BLaER1 (cell line): ENCODE measurements at regions not wholly inside any gene's neighbourhood (a gene's known extent, or its start where the extent isn't known, plus 50 kb on each side); places are given as distances from the start of the nearest gene placed in this dataset.

Experiments used
- H3K27ac ChIP-seq: shearing (Covaris generic); formaldehyde crosslinking; 2 replicates; pipeline ENCODE4 v1.8.1; 2022
- H3K27me3 ChIP-seq: shearing (Covaris generic); formaldehyde crosslinking; 2 replicates; pipeline ENCODE4 v1.8.1; 2022
- H3K36me3 ChIP-seq: shearing (Covaris generic); formaldehyde crosslinking; 2 replicates; pipeline ENCODE4 v1.8.1; 2022
- H3K4me1 ChIP-seq: shearing (Covaris generic); formaldehyde crosslinking; 2 replicates; pipeline ENCODE4 v1.8.1; 2022
- H3K4me2 ChIP-seq: shearing (Covaris generic); formaldehyde crosslinking; 2 replicates; pipeline ENCODE4 v1.8.1; 2022
- H3K4me3 ChIP-seq: shearing (Covaris generic); formaldehyde crosslinking; 2 replicates; pipeline ENCODE4 v1.8.1; 2022
- H3K9ac ChIP-seq: shearing (Covaris generic); formaldehyde crosslinking; 2 replicates; pipeline ENCODE4 v1.8.1; 2022
- H3K9me3 ChIP-seq: shearing (Covaris generic); formaldehyde crosslinking; 2 replicates; pipeline ENCODE4 v1.8.1; 2022
- H4K20me1 ChIP-seq: shearing (Covaris generic); formaldehyde crosslinking; 2 replicates; pipeline ENCODE4 v1.8.1; 2022
- Cebpa-rat ChIP-seq: shearing (Covaris generic); IDR thresholded peaks from 2 replicates; pipeline ENCODE4 v1.8.1; 2022

DNA sequence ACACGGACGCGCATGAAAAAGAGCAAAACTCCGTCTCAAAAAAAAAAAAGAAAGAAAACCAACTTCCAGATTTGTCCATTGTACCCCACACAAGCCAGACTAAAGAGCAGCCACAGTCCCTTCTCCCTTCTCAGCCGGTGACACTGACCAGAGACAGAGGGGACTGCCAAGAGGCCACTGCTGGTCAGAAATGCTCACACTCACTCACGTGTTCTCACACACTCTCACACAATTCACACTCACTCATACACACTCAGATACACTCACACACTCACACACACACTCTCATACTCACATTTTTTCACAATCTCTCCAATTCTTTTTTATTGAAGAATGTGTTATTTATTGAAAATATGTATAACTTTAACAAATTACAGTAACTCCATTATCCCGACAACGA is 90.8 kb upstream of the RAB4A start:
- Histone ChIP-seq H3K9ac (no peak overlapping the region), H3K9me3 (no peaks in the 10 kb centered on the region), H3K4me3 (no peak overlapping the region), H3K4me2 (no peak overlapping the region), H3K4me1 (no peaks in the 10 kb centered on the region), H3K36me3 (no peaks in the 10 kb centered on the region), H4K20me1 (no peaks in the 10 kb centered on the region), H3K27ac (no peak overlapping the region), H3K27me3 (no peaks in the 10 kb centered on the region)
- TF ChIP-seq Cebpa-rat, result no peak

DNA sequence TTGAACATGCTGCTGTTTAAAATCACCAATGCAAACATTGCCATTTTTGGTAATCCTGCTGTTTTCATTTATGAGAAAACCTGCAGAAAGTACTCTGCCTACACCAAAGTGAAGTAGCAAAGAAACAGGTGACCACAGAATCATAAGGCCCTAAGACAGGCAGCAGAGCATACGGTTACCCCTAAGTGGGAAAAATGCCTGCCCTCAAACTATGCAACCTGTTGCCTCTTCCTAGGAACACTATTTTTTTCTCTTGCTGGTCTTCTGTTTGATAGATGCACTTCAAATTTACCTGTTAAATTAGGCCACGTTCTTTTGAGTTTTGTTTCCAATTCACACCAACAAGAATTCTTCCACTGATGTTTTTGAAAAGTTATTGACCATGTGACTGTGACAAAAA is 89.5 kb upstream of the RAB4A start:
- no peak for TF ChIP-seq Cebpa-rat
- no peaks in the 10 kb centered on the region for H3K9me3 ChIP-seq
- no peaks in the 10 kb centered on the region for H3K4me1 ChIP-seq
- no peak overlapping the region for H3K9ac ChIP-seq
- no peaks in the 10 kb centered on the region for H4K20me1 ChIP-seq
- H3K27me3 ChIP-seq, result no peaks in the 10 kb centered on the region
- no peaks in the 10 kb centered on the region for H3K36me3 ChIP-seq
- H3K4me3 ChIP-seq, result no peak overlapping the region
- no peak overlapping the region for H3K4me2 ChIP-seq
- no peak overlapping the region for H3K27ac ChIP-seq

DNA sequence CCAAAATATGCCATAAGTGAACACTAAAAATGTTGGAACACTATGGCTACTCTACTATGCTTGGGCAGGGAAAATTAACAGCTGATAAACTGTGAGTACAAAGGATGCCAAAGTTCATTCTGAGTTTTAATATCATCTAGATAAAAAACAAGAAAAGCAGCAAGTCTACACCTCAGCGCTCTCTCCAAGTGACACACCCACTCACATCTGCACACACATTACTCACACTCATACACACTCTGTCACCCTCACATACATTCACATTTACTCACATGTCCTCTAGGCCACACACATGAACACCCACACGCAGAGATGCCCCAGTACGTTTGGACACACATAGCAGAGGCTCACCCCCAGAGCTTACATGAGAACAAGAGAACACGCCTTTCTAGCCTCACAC is 87.3 kb upstream of the RAB4A start:
- no peak for TF ChIP-seq Cebpa-rat
- Histone ChIP-seq H3K36me3 (no peaks in the 10 kb centered on the region), H3K4me1 (no peaks in the 10 kb centered on the region), H3K27me3 (no peaks in the 10 kb centered on the region), H4K20me1 (no peaks in the 10 kb centered on the region), H3K9ac (no peak overlapping the region), H3K27ac (no peak overlapping the region), H3K9me3 (no peaks in the 10 kb centered on the region), H3K4me3 (no peak overlapping the region), H3K4me2 (no peak overlapping the region)

DNA sequence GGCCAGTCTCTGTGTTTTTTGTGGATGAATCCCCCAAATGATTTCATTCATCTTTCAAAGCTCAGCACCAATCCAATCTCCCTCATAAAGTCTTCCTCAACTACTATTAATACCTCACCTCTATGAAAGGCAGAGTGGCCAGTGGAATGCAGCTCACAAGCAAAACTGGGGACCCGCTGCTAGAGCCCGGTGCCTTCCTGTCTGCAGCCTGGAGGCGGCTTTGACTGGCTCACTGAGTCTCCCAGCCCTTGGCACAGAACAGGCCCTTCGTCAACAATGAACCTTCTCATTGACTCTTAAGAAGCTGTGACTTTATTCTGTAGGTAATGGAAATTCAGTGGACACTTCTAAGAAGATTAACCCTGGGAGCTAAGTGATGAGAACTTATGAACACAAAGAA is 86.8 kb upstream of the RAB4A start:
- H3K27me3 ChIP-seq, result no peaks in the 10 kb centered on the region
- no peaks in the 10 kb centered on the region for H4K20me1 ChIP-seq
- H3K4me3 ChIP-seq, result no peak overlapping the region
- no peaks in the 10 kb centered on the region for H3K4me1 ChIP-seq
- H3K36me3 ChIP-seq, result no peaks in the 10 kb centered on the region
- no peak for TF ChIP-seq Cebpa-rat
- no peak overlapping the region for H3K27ac ChIP-seq
- no peaks in the 10 kb centered on the region for H3K9me3 ChIP-seq
- H3K9ac ChIP-seq, result no peak overlapping the region
- no peak overlapping the region for H3K4me2 ChIP-seq

DNA sequence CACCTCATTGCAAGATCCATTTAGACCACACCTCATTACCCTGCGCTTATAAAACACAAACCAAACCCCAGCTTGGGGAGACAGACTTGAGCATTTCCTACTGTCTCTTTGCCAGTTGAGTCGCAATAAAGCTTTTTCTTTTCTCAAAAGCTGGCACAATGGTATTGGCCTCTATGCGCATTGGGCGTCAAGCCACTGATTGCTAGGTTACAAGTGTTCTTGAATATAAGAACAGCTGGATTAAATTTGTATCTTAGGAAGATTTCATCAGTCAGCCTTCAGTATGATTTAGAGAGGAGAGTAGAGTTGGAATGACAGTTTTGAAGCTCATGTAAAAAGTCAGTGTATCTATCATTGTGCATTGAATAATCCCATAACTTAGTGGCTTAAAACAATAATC is 84.9 kb upstream of the RAB4A start:
- Histone ChIP-seq H3K4me1 (no peaks in the 10 kb centered on the region), H3K27me3 (no peaks in the 10 kb centered on the region), H3K9me3 (no peaks in the 10 kb centered on the region), H3K4me3 (no peak overlapping the region), H3K36me3 (no peaks in the 10 kb centered on the region), H3K9ac (no peak overlapping the region), H3K4me2 (no peak overlapping the region), H3K27ac (no peak overlapping the region), H4K20me1 (no peaks in the 10 kb centered on the region)
- TF ChIP-seq Cebpa-rat, result no peak

DNA sequence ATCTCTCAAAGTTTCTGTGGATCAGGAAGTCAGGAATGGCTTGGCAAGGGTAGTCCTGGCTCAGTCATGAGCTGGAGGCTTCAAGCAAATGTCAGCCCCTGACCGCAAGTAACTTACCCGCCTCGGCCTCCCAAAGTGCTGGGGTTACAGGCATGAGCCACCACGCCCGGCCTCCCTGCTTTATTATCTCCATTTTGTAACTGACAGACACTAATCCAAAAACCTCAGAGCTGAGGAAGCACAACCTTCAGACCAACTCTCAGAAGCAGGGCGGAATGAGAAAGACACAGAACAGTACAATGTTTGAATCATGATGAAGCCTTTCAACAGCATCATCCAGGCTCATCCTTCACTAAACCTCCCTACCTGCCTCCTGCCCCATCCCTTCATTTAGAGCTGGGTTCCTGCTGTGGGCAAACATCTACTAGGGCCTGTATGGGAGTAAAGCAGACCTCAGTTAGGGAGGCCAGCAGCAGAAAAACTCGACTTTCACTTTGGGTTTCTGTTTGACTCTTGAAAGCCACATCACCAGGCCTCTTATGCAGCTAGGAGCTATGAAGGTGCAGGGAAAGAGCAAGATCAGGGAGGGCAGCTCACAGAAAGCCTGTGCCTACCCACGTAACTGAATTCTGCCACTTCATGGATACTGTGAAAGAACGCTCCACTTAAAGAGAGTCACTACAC is 84.4 kb upstream of the RAB4A start:
- Histone ChIP-seq H3K4me2 (no peak overlapping the region), H3K36me3 (no peaks in the 10 kb centered on the region), H3K27me3 (no peaks in the 10 kb centered on the region), H3K4me1 (no peaks in the 10 kb centered on the region), H4K20me1 (no peaks in the 10 kb centered on the region), H3K27ac (no peak overlapping the region), H3K9ac (no peak overlapping the region), H3K4me3 (no peak overlapping the region), H3K9me3 (no peaks in the 10 kb centered on the region)
- TF ChIP-seq Cebpa-rat, result no peak

DNA sequence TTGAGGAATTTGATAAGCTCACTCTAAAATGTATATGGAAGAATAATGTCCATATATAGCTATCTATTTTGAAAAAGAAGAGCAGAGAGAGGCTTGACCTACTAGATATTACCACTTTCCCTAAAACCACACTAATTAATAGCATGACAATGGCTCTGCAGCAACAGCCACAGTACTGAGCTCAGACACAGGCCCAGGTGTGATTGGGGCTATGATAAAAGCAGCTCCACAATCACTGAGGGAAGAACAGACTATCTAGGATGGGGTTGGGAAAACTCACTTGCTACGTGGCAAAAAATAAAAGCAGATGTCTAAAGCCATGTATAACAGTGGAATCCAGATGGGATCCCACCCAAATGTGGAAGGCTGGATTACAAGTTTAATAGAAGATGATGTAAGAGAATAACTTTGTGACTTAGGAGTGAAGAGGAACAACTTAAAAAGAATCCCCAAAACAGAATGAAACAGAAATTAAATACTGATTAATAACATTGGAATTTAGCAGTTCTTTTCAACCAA is 80.8 kb upstream of the RAB4A start:
- H3K4me2 ChIP-seq, result no peak overlapping the region
- no peaks in the 10 kb centered on the region for H3K36me3 ChIP-seq
- TF ChIP-seq Cebpa-rat, result no peak
- H3K27me3 ChIP-seq, result no peaks in the 10 kb centered on the region
- no peak overlapping the region for H3K27ac ChIP-seq
- H3K4me1 ChIP-seq, result no peaks in the 10 kb centered on the region
- H3K9me3 ChIP-seq, result no peaks in the 10 kb centered on the region
- H3K9ac ChIP-seq, result no peak overlapping the region
- no peak overlapping the region for H3K4me3 ChIP-seq
- H4K20me1 ChIP-seq, result no peaks in the 10 kb centered on the region

DNA sequence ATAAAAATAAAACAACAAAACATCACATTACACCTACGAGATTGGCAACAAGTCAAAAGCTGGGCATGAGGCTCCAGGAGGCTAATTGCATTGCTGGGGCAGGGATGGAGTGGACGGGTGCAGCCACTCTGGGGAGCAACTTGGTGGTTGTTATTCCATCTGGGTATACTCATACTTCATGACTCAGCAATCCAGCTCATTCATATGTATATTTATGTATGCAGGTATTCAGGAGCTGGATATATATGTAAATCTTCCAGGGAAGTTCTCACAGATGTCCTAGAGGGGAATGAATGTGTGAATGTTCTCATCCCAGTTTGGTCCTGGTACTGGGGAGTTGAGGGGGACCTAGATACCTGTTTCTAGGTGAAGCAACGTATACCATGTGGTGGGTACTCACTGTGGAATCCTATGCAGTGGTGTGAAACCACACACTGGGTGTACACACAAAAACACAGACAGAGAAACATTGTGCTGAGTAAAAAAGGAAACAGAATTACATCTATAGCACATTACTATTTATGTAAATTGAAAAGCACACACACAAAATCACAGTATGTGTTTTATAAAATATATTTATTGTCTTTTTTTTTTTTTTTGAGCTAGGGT is 79.7 kb upstream of the RAB4A start:
- no peaks in the 10 kb centered on the region for H3K4me1 ChIP-seq
- TF ChIP-seq Cebpa-rat, result no peak
- H3K9ac ChIP-seq, result no peak overlapping the region
- H3K27me3 ChIP-seq, result no peaks in the 10 kb centered on the region
- no peak overlapping the region for H3K4me3 ChIP-seq
- no peak overlapping the region for H3K4me2 ChIP-seq
- H3K9me3 ChIP-seq, result no peaks in the 10 kb centered on the region
- no peaks in the 10 kb centered on the region for H4K20me1 ChIP-seq
- no peak overlapping the region for H3K27ac ChIP-seq
- H3K36me3 ChIP-seq, result no peaks in the 10 kb centered on the region

DNA sequence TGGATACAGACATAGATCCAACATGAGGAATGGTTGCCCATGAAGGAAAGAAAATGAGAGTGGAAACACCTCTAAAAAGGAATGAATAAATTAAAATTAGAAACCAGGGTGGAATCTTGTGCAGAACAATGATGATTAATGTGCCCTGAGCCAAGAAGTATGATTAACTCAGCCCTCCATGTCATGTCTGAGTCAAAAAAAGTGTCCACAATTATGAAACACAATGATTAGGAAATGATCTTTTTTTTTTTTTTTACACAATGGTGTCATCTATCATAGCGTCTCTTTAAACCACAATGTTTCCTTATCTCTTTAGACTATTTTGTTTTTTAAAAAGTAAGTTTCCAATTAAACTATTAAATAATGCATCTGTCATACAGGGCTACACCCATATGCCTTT is 78.9 kb upstream of the RAB4A start:
- Histone ChIP-seq H3K9ac (no peak overlapping the region), H3K27me3 (no peaks in the 10 kb centered on the region), H3K4me1 (no peaks in the 10 kb centered on the region), H3K36me3 (no peaks in the 10 kb centered on the region), H3K27ac (no peak overlapping the region), H3K9me3 (no peaks in the 10 kb centered on the region), H4K20me1 (no peaks in the 10 kb centered on the region), H3K4me3 (no peak overlapping the region), H3K4me2 (no peak overlapping the region)
- TF ChIP-seq Cebpa-rat, result no peak

DNA sequence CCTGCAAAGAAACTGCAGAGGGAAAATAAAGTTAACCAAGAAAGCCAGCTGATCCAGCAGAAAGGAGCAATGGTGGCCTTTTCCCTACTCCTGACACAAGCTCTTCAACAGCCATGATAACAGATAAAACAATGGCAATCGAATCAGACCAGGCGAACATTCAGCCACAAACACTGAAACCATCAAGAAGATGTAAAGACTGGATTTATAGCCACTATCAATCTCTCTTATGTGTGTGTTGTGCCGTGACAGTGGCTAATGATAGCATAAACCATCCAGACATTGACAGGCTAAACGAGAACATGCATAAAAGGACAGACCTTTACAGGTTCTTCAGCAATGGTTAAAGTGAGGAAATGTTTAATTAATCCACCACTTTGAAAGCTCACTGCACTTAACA is 78.1 kb upstream of the RAB4A start:
- H3K4me2 ChIP-seq, result no peak overlapping the region
- no peaks in the 10 kb centered on the region for H4K20me1 ChIP-seq
- H3K27me3 ChIP-seq, result no peaks in the 10 kb centered on the region
- no peak overlapping the region for H3K9ac ChIP-seq
- H3K4me3 ChIP-seq, result no peak overlapping the region
- H3K9me3 ChIP-seq, result no peaks in the 10 kb centered on the region
- no peaks in the 10 kb centered on the region for H3K36me3 ChIP-seq
- no peak for TF ChIP-seq Cebpa-rat
- no peak overlapping the region for H3K27ac ChIP-seq
- no peaks in the 10 kb centered on the region for H3K4me1 ChIP-seq
